ENCODE measurements at regions not wholly inside any gene's neighbourhood (a gene's known extent, or its start where the extent isn't known, plus 50 kb on each side); places are given as distances from the start of the nearest gene placed in this dataset.

- TF ChIP-seq, protein P1, sequence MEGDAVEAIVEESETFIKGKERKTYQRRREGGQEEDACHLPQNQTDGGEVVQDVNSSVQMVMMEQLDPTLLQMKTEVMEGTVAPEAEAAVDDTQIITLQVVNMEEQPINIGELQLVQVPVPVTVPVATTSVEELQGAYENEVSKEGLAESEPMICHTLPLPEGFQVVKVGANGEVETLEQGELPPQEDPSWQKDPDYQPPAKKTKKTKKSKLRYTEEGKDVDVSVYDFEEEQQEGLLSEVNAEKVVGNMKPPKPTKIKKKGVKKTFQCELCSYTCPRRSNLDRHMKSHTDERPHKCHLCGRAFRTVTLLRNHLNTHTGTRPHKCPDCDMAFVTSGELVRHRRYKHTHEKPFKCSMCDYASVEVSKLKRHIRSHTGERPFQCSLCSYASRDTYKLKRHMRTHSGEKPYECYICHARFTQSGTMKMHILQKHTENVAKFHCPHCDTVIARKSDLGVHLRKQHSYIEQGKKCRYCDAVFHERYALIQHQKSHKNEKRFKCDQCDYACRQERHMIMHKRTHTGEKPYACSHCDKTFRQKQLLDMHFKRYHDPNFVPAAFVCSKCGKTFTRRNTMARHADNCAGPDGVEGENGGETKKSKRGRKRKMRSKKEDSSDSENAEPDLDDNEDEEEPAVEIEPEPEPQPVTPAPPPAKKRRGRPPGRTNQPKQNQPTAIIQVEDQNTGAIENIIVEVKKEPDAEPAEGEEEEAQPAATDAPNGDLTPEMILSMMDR (IDR thresholded peaks at IDR 0.05) = no peak
- no peak for TF ChIP-seq POLR2A (IDR thresholded peaks at IDR 0.05)
Measured at GRCh38 chr7:131899271-131900030, 343.0 kb upstream of the PODXL start.
